Parathyroid adenoma (tissue), 2 donors: ENCODE measurements at regions not wholly inside any gene's neighbourhood (a gene's known extent, or its start where the extent isn't known, plus 50 kb on each side); places are given as distances from the start of the nearest gene placed in this dataset.

Experiments
- H2AFZ ChIP-seq: fragments of 300-600 bp; sonication (generic); one replicate; pipeline ENCODE4 v1.7.0; 2017; ENCODE audit warnings: antibody characterized with exemption, mild to moderate bottlenecking
- H3K27ac ChIP-seq: fragments of 300-600 bp; sonication (generic); one replicate; pipeline ENCODE4 v1.7.0; 2017
- H3K27me3 ChIP-seq: fragments of 300-600 bp; sonication (generic); one replicate; pipeline ENCODE4 v1.7.0; 2017; ENCODE audit warnings: low read length; ENCODE audit not compliant: control insufficient read depth, insufficient read depth
- H3K36me3 ChIP-seq: fragments of 300-600 bp; sonication (generic); one replicate; pipeline ENCODE4 v1.7.0; 2017; ENCODE audit warnings: low read length; ENCODE audit not compliant: control insufficient read depth, insufficient read depth
- H3K4me1 ChIP-seq: fragments of 300-600 bp; sonication (generic); one replicate; pipeline ENCODE4 v1.7.0; 2017; ENCODE audit warnings: control low read depth
- H3K4me2 ChIP-seq: fragments of 300-600 bp; sonication (generic); one replicate; pipeline ENCODE4 v1.7.0; 2017; ENCODE audit warnings: low read length
- H3K4me3 ChIP-seq: fragments of 300-600 bp; sonication (generic); one replicate; pipeline ENCODE4 v1.7.0; 2017; ENCODE audit warnings: low read depth, low read length
- H3K79me2 ChIP-seq: fragments of 300-600 bp; sonication (generic); one replicate; pipeline ENCODE4 v1.7.0; 2017; ENCODE audit warnings: control low read depth
- H3K9ac ChIP-seq: fragments of 300-600 bp; sonication (generic); one replicate; pipeline ENCODE4 v1.7.0; 2017; ENCODE audit warnings: mild to moderate bottlenecking
- H3K9me3 ChIP-seq: fragments of 300-600 bp; sonication (generic); one replicate; pipeline ENCODE4 v1.7.0; 2017; ENCODE audit warnings: low read length; ENCODE audit not compliant: control insufficient read depth
- TF ChIP-seq, protein P1 (sequence below): fragments of 300-600 bp; sonication (generic); IDR thresholded peaks from one replicate; pipeline ENCODE4 v1.7.0; 2017; ENCODE audit warnings: antibody characterized with exemption, mild to moderate bottlenecking
- donor health status: primary hyperparathyroidism.

DNA sequence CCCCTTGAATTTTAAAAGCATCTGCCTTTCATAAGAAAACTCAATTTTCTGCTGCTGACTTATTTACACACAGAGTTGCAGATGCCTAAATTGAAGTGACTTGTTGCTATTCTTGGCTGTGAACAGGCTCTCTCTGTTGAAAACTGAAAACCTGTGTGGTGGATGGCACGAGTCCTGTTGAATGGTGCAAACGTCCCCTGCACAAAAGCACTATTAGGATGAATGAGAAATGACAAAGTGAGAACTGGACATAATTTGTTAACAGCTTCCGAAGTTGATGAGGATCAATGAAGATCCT, 201.7 kb upstream of the PREP start:
- Histone ChIP-seq H2AFZ (no peak overlapping the region), H3K27me3 (no peaks in the 10 kb centered on the region), H3K4me1 (no peaks in the 10 kb centered on the region), H3K9me3 (no peaks in the 10 kb centered on the region), H3K79me2 (no peaks in the 10 kb centered on the region), H3K4me3 (no peak overlapping the region), H3K36me3 (no peaks in the 10 kb centered on the region), H3K27ac (no peak overlapping the region), H3K9ac (no peak overlapping the region), H3K4me2 (no peak overlapping the region)
- TF ChIP-seq, protein P1, sequence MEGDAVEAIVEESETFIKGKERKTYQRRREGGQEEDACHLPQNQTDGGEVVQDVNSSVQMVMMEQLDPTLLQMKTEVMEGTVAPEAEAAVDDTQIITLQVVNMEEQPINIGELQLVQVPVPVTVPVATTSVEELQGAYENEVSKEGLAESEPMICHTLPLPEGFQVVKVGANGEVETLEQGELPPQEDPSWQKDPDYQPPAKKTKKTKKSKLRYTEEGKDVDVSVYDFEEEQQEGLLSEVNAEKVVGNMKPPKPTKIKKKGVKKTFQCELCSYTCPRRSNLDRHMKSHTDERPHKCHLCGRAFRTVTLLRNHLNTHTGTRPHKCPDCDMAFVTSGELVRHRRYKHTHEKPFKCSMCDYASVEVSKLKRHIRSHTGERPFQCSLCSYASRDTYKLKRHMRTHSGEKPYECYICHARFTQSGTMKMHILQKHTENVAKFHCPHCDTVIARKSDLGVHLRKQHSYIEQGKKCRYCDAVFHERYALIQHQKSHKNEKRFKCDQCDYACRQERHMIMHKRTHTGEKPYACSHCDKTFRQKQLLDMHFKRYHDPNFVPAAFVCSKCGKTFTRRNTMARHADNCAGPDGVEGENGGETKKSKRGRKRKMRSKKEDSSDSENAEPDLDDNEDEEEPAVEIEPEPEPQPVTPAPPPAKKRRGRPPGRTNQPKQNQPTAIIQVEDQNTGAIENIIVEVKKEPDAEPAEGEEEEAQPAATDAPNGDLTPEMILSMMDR = no peak

DNA sequence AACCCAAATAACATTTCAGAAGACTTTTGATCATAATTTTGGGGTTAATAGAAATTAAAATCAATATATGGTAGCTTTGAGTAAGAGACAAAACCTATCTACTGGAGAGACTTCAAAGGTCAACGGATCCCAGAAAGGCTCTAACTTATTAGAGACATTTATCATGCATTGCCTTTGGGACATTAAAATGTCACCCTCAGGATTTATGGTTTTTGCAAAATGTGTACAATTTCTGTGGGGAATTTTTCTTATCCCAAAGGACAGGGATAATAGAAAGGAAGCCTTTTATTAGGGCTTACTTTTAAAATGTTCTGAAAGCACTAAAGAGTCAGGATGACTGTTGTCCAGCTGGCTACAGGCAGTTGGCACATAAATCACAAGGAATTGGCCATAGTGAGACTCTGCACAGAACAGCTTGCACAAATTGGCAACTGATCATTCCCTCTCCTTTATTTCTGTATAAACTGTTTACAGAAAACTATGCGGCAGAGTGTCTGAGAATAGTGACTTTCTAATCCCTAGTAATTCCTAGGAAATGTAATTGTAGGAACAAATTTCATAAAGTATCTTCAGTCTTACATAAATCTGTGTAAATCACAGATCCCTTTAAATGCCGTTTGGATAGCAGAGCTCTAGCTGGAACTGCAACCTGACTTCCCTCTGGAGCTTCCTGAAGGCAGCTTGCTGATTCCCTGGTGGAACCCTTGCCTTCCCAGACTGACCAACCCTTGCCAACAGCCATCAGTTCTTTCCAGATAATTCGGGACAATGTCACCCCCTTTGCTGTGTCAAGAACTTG, 201.1 kb upstream of the PREP start:
- Histone ChIP-seq H3K9me3 (no peaks in the 10 kb centered on the region), H2AFZ (no peak overlapping the region), H3K79me2 (no peaks in the 10 kb centered on the region), H3K4me1 (no peaks in the 10 kb centered on the region), H3K4me2 (no peak overlapping the region), H3K4me3 (no peak overlapping the region), H3K36me3 (no peaks in the 10 kb centered on the region), H3K27ac (no peak overlapping the region), H3K9ac (no peak overlapping the region), H3K27me3 (no peaks in the 10 kb centered on the region)
- TF ChIP-seq, protein P1 = no peak

- Histone ChIP-seq H3K4me3 (no peak overlapping the region), H3K79me2 (no peaks in the 10 kb centered on the region), H3K4me2 (no peak overlapping the region), H3K27me3 (no peaks in the 10 kb centered on the region), H3K36me3 (no peaks in the 10 kb centered on the region), H3K4me1 (no peaks in the 10 kb centered on the region), H2AFZ (no peak overlapping the region), H3K9me3 (no peaks in the 10 kb centered on the region), H3K27ac (peak overlapping the region; percentile 34), H3K9ac (no peak overlapping the region)
- TF ChIP-seq, protein P1 = no peak
These were observed 198.8 kb upstream of the PREP start for GRCh38 chr6:105601541-105602236.

GRCh38 chr6:105600336-105601260, 197.7 kb upstream of the PREP start:
- Histone ChIP-seq H3K27ac (peak overlapping the region; percentile 34), H2AFZ (no peak overlapping the region), H3K36me3 (no peaks in the 10 kb centered on the region), H3K4me3 (no peak overlapping the region), H3K9ac (no peak overlapping the region), H3K4me1 (no peaks in the 10 kb centered on the region), H3K79me2 (no peaks in the 10 kb centered on the region), H3K27me3 (no peaks in the 10 kb centered on the region), H3K9me3 (no peaks in the 10 kb centered on the region), H3K4me2 (no peak overlapping the region)
- TF ChIP-seq, protein P1 = no peak
